ENCODE measurements at regions not wholly inside any gene's neighbourhood (a gene's known extent, or its start where the extent isn't known, plus 50 kb on each side); places are given as distances from the start of the nearest gene placed in this dataset.
"Not testable (repeated sequence)": the region's sequence is repeated elsewhere in the genome, so short reads cannot be mapped to it uniquely, and the experiment has no call there.

DNA sequence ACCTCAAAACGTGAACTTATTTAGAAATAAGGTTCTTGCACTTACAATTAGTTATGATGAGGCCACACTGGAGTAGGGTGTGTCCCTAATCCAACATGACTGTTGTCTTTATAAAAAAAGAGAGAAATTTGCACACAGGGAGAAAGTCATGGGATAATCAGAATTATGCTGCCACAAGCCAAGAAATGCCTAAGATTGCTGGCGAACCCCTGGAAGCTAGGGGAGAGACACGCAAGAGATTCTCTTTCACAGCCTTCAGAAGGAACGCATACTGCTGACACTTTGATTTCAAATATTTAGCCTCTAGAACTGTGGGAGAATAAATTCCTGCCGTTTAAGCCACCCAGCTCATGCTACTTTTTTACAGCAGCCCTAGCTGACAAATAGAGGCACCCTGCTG lies 138.3 kb downstream of the CCDC71L start:
- DNase-seq: no peak

DNA sequence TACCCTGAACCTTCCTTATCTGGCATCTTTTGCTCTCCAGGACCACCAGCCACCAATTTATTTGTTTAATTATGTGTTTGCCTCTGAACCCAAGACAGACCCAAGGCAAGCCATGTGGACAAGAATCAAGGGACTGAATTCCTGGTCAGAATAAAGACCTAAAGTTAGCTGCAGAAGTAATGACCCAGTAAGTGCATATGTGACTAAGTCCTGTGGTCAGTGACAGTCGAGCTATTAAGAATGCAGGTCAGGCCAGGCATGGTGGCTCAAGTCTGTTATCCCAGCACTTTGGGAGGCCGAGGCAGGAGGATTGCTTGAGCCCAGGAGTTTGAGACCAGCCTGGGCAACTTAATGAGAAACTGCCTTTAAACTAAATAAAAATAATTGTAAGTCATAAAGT lies 139.4 kb downstream of the CCDC71L start:
- DNase-seq: no peak

DNA sequence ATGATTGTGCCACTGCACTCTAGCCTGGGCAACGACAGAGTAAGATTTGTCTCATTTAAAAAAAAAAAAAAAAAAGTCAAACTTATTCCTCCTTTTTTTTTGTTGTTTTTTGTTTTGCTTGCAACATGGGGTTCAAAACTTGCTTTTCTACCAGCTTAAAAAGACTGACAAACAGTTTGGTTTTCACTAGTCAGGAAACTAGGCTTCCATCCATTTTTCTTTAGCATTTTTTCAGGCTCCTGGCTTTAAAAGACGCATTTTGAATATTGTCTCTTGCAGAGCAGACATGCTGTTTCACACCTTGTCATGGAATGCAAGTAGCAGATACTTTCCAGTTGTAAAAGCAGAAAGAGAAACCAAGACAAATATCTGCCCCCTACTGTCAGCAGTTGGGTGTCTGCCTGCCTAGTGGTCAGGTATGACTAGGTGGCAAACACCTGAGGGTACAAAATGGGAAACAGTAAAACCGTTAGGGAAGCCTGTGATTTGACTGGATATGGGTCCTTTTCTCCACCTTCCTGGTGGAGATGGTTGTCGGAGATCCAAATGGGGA lies 139.9 kb downstream of the CCDC71L start:
- no peak for DNase-seq

DNA sequence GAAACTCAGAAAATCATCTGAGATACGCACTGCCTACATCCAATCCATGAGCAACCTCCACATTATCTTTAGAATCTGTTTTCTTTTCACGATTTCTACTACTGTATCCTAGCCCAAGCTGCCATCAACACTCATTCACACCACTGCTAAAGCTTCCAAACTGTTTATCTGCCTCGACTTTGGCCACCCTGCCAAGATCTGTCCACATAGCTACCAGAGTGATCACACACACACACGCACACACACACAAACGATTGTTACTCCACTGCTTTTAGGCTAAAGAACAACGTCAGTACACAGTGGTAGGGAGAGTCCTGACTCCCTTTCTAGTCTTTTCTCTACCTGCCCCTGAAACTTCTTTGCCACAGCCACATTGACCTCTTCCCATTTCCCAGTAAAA lies 142.0 kb downstream of the CCDC71L start:
- no peak for DNase-seq

DNA sequence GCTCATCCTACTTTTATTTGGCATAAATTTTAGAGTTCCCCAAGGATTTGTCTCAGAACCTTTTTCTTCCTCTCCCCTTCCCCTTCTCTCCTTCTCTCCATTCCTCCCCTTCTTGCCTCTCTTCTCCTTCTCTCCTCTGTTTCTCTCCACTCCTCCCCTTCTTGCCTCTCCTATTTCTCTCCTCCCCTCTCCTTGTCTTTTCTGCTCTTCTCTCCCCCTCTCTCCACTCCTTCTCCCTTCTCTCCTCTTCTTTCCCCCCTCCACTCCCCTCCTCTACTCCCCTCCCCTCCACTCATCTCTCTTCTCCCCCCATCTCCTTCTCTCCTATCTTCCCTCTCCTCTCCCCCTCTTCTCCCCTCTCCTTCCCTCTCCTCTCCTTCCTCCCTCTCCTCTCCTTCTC lies 142.7 kb downstream of the CCDC71L start:
- no peak for DNase-seq

DNA sequence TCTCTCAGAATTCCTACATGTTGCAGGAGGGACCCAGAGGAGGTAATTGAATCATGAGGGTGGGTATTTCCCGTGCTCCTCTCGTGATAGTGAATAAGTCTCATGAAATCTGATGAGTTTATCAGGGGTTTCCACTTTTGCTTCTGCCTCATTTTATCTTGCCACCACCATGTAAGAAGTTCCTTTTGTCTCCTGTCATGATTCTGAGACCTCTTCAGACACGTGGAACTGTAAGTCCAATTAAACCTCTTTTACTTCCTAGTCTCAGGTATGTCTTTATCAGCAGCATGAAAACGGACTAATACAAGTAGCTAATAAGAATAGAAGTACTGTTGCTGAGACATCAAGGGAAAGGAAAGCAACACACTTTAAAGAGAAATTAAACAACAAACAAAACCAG lies 143.4 kb downstream of the CCDC71L start:
- DNase-seq: no peak

DNA sequence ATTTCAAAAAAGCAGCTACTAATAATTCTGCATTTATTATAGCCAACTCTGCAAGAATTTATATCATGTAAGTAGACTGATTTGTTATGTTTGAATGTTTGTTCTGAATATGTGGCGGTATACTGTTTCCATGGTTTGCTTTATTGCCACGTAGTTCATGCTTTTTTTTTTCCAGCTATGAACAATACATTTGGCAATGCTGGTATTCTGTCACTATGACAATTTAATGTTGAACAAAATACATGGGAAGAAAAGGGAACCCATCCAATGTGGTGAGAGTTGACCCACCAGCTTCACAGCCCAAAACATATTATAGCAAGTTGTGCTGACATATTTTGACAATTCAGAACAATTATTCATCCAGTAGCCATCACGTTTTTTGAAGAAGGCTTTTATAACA lies 145.6 kb downstream of the CCDC71L start:
- no peak for DNase-seq

DNA sequence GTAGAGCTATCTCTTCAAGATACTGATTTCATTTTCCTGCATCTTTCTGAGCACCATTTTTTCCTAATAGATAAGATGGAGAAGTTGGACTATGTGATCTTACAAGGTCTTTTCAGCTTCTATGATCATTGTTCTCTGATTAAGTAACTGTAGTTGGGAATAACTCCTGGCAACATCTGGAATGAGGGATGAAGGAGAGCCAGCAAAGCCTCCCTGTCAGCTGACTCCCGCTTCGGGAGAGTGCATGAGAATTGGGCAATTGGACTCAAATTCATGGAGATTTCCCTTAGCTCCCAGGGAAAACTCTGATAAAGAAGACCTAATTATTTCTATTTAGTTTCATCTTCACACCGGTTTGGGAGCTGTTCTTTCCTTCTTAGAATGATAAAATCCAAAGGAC lies 146.1 kb downstream of the CCDC71L start:
- DNase-seq: no peak

DNA sequence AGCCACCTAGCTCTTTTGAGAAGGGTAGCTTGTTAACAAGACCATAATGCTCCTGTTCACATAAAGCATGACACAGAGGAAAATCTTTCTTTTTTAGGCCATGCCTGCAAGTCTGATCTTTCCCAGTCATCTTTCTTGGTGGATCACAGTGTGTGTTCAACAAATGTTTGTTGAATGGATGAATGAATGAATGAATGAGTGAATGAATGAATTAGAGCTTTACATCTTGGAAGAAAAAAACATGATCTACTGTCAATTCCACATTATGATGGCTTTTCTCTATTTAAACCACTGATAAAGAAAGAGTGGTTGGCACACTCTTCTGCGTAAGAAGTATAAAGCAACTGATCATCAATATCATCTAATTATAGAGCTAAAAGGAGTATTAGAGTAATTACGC lies 148.7 kb downstream of the CCDC71L start:
- no peak for DNase-seq

DNA sequence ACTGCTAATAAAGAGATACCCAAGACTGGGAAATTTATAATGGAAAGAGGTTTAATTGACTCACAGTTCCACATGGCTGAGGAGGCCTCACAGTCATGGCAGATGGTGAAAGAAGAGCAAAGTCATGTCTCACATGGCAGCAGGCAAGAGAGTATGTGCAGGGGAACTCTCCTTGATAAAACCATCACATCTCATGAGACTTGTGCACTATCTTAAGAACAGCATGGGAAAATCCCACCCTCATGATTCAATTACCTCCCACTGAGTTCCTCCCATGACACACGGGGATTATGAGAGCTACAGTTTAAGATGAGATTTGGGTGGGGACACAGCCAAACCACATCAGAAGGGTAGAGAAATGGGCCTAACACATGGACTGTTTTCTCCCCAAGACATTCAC lies 156.3 kb downstream of the CCDC71L start:
- no peak for DNase-seq

DNA sequence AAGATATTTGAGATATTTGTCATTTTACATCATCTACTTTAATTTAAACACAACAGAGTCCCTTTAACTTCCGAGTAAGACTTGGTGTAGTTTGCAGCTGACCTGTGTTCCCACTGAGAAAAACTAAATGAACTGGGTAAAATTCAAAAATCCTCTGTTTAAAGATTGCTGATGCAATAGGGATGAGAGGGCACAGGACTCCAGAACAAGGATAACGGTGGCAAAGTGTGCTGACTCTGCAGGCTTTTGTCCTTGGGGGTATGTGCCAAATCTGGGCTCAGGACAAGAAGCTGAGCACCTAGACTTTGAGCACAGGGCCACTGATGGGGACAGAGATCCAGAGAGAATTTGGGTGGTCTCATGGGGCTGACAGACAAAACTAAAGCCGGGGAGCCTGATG lies 156.8 kb downstream of the CCDC71L start:
- DNase-seq: no peak

DNA sequence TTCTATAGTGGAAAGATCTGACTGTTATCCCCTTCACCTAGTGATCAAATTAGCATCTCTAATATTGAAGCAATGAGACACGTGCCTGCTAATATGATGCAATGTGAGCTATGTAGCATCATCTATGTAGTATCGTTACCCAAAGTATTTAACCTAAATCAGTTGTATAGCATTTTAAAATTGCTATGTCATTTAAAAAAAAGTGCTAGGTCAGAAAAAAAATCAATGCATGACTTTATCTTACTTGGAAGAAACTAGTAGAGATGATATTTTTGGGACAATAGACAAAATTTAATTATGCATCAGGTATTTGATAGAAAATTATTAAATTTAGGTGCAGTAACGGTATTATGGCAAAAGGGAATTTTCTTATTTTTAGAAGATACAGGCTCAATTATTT lies 157.3 kb downstream of the CCDC71L start:
- no peak for DNase-seq

DNA sequence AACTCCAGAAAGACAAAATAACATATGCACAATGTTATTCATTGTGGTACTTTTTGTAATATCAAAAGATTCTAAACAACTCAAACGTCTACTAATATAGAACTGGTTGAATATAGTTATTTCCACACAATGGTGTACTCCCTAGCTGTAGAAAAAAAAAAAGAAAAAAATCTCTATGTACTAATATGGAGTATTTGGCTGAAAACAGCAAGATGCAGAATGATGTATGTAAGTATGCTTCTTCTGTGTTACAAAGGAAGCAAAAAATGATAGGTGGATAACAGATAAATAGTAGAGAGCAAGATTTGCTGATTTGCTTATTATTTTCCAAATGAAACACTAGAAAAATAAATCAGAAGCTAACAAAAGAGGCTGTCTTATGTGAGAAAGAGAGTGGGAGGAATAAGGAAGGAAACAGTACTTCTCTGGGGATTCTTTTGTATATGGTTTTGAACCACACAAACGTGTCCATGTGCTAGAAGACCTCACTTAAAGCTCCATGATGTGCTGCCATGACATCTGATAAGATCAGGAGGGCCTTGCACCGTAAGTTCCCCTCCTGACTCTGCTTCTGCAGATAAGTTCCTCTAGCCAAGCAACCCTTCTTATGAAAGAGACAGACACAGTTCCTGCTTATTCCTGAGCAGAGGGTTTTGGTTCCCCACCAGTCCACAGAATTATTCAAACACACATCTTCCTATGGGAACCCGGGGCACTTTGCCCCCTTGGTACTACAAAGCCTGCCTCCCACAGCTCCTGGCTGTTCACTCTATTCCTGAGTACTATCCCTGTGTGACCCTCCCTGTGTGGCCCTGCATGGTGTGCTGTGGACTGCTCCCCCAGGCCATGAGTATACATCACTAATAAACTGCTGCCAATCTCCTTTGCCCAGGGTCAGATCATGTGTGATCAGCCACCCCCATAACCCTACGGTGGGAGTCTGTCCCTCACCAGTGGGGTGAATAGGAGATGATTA lies 159.1 kb downstream of the CCDC71L start:
- peak in 1 of 14 donors; percentile 4 for DNase-seq

DNA sequence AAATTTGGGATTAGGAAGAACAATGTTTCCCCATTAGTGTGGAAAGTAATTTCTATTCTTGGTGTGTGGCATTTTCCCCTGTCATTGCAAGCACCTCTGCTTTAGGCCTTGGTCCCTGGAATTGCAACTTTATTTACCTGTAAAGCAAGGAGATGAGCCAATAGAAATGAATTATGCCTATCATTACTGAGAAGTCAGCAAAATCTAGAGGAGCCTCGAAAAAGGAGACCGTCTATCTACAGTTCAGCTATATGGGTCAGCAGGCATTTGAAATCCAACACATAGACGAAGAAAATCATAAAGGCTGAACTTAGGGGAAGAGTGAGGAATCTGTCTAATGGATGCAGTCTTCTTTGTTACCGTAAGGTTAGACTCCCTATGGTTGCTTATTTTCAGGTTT lies 161.1 kb downstream of the CCDC71L start:
- no peak for DNase-seq

DNA sequence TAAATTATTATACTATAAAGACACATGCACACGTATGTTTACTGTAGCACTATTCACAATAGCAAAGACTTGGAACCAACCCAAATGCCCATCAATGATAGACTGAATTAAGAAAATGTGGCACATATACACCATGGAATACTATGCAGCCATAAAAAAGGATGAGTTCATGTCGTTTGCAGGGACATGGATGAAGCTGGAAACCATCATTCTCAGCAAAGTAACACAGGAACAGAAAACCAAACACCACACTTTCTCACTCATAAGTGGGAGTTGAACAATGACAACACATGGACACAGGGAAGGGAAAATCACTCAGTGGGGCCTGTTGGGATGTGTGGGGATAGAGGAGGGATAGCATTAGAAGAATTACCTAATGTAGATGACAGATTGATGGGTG lies 163.0 kb downstream of the CCDC71L start:
- not testable (repeated sequence) for DNase-seq

DNA sequence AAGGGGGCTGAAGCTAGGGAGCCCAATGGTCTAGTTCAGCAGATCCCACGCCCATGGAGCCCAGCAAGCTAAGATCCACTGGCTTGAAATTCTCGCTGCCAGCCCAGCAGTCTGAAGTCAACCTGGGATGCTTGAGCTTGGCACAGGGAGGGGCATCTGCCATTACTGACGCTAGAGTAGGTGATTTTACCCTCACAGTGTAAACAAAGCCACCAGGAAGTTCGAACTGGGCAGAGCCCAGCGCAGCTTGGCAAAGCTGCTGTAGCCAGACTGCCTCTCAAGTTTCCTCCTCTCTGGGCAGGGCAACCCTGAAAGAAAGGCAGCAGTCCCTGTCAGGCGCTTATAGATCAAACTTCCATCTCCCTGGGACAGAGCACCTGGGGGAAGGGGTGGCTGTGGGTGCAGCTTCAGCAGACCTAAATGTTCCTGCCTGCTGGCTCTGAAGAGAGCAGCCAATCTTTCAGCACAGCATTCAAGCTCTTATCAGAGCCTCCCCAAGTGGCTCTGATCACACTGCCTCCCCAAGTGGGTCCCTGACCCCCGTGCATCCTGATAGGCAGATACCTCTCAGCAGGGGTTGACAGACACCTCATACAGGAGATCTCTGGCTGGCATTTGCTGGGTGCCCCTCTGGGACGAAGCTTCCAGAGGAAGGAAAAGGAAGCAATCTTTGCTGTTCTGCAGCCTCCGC lies 167.8 kb downstream of the CCDC71L start:
- no peak for DNase-seq

DNA sequence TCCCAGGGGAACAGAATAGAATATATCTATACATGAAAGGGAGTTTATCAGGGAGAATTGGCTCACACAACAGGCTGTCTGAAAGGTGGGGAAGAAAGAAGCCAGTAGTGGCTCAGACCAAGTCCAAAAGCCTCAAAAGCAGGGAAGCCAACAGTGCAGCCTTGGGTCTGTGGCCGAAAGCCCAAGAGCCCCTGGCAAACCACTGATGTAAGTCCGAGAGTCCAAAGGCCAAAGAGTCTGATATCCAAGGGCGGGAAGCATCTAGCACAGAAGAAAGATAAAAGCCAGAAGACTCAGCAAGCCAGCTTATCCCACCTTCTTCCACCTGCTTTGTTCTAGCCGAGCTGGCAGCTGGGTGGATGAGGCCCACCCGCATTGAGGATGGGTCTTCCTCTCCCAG lies 172.5 kb downstream of the CCDC71L start:
- DNase-seq: no peak

DNA sequence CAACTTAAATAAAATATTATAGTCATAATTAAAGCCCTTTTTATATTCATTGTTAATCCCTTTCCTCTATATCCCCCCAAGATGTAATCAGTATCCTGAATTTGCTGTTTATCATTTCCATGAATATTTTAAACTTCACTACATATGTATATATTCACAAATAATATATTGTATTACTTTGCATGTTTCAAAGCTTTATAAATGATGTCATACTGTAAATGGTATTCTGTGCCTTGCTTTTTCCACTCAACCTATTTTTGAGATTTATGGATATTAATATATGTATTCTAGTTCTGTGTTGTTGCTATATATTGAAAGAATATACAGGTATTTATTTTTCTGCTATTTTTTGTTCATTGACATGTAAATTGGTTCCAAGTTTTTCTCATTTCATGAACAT lies 173.1 kb downstream of the CCDC71L start:
- DNase-seq: no peak

DNA sequence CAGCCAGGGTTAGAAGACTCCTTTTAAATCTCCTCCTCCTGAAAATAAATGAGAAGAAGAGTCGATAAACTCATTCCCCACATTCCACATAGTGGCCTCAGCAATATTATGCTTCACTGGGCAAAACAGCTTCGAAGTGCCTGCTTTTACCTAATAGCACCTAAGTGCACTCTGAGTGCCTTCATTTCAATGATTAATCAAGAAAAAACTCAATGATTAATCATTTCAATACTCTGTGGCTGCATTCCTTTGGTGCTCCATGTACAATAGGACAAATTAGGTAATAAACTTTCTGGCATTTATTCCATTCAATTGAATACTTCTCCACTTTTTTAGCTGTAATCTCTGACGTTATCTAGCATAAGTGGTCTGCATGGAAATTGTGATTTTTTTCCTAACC lies 174.6 kb downstream of the CCDC71L start:
- DNase-seq: no peak

DNA sequence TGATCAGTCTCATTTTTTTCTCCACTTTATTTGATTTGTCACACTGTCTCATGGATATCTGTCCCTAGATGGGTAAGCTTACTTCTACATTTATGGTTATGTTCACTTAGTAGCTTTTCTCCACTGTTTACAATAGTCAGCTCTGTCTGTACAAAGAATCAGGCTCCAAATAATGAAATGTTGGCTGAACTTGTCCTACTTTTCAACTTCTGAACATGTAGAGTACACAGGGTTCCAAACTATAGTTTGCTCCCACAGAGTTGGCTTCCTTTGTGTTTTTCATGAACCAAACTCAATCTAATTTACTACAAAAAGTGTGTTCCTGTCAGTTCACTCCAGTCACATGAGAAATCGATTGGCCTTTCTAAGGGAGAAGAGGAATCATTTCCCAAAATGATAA lies 175.0 kb downstream of the CCDC71L start:
- DNase-seq: no peak

DNA sequence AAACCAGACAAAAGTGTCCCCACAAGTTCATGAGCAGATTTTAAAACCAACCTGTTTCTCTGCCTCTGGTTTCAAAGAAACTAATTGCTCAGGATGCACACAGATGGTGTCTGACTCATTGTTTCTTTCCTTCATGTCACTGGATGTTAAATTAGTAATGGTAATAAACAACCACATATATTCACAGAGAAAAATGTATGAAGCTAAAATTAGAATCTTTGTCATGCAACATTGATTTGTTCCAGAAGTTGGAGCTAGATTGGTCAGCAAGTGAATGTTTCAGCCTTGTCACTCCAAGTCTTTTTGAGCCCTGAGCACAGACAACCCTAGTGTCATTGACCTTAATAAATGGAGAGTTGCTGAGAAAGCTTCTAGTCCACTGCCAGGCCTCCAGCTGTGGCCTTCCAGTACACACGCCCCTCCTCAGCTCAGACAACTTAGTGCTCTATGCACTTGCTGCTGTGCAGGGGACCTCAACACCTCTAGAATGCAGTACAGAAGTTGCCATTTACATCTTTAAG lies 175.9 kb downstream of the CCDC71L start:
- DNase-seq: no peak

DNA sequence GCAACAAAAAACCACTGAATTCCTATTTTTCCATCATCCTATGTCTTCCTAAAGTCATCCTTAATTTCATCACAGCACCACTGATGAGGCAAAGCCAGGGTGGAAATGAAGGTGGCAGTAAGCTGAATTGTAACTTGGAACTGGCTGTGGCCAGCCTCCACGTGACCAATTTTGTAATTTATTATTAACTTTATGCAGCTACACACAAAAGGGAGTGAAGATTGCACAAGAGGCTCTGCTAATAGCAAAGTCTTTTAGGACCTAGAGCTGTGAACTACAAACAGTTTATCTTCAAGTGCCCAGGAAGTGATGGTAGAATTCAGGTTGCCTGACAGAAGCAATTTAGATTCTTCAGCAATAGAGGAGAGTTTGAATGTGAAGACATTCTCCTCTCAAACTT lies 176.4 kb downstream of the CCDC71L start:
- no peak for DNase-seq

DNA sequence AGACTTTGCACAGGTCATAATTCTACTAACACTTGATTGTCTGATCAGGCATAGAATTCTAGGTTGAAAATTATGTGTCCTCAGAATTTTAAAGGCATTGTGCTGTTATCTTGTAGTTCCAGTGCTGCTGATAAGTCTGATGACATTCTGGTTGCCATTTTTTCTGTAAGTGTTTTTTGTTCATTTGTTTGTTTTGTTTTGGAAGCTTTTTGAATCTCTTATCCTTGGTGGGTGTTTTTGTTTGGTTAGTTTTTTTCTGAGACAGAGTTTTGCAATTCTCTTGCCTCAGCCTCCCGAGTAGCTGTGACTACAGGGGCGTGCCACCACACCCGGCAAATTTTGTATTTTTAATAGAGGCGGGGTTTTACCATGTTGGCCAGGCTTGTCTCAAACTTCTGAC lies 178.9 kb downstream of the CCDC71L start:
- DNase-seq: no peak
